ENCODE measurements at regions not wholly inside any gene's neighbourhood (a gene's known extent, or its start where the extent isn't known, plus 50 kb on each side); places are given as distances from the start of the nearest gene placed in this dataset.

DNA sequence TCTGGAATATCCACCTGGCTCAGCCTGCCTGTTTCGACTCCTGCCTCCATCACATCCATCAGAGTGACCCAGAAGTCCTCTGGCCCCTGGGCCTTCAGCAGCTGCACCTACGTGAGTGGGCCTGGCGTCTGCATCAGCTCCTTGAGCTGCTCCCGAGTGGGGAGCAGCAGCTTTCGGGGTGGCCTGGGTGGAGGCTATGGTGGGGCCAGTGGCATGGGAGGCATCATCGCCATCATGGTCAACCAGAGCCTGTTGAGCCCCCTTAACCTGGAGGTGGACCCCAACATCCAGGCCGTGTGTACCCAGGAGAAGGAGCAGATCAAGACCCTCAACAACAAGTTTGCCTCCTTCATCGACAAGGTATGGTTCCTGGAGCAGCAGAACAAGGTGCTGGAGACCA, 83.0 kb downstream of the SEC61B start:
- no peak for DNase-seq (ENCODE audit: low read depth)
- no peak for TF ChIP-seq CTCF (IDR thresholded peaks at IDR 0.05; ENCODE audit: insufficient read depth, low read length)
- H3K4me3 ChIP-seq (ENCODE audit: low read depth, low read length): no peak overlapping the region

DNA sequence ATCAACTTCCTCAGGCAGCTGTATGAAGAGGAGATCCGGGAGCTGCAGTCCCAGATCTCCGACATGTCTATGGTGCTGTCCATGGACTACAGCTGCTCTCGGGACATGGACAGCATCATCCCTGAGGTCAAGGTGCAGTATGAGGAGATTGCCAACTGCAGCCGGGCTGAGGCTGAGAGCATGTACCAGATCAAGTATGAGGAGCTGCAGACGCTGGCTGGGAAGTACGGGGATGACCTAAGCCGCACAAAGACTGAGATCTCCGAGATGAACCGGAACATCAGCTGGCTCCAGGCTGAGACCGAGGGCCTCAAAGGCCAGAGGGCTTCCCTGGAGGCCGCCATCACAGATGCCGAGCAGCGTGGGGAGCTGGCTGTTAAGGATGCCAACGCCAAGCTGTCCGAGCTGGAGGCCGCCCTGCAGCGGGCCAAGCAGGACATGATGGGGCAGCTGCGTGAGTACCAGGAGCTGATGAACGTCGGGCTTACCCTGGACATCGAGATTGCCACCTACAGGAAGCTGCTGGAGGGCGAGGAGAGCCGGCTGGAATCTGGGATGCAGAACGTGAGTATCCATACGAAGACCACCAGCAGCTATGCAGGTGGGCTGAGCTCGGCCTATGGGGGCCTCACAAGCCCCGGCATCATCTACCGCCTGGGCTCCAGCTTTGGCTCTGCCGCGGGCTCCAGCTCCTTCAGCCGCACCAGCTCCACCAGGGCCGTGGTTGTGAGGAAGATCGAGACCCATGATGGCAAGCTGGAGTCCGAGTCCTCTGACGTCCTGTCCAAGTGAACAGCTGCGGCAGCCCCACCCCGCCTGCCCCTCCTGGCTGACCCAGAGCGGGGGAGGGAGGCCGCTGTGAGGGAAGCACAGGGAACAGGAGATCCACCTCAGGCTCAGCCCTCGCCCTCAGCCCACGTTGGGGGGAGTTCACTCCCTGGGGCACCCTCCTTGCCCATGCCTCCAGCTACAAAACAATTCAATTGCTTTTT, 84.0 kb downstream of the SEC61B start:
- H3K4me3 ChIP-seq (ENCODE audit: low read depth, low read length): no peak overlapping the region
- DNase-seq (ENCODE audit: low read depth): no peak
- TF ChIP-seq CTCF (IDR thresholded peaks at IDR 0.05; ENCODE audit: insufficient read depth, low read length): no peak

DNA sequence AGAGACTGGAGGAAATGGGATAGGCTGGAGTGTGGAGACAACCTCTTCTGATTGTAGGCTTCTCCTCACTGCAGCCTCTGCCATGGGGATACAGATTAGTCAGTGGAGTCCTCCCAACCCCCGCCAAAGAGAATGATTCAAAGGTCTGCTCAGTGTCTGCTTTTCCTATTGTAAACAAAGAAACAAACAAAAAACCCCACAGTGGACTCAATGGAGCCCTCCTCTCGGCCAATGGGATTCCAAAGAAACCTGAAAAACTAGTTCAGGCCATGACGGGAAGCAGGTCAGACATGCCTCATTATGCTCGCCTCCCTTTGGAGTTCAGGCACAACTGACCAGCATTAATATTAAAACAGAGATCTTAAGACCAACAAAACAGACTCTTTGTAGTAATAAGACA, 85.8 kb downstream of the SEC61B start:
- no peak for TF ChIP-seq CTCF (IDR thresholded peaks at IDR 0.05; ENCODE audit: insufficient read depth, low read length)
- DNase-seq (ENCODE audit: low read depth): no peak
- no peak overlapping the region for H3K4me3 ChIP-seq (ENCODE audit: low read depth, low read length)

GRCh38 chr9:99309141-99309939, 87.3 kb downstream of the SEC61B start:
- DNase-seq (ENCODE audit: low read depth): no peak
- no peak for TF ChIP-seq CTCF (IDR thresholded peaks at IDR 0.05; ENCODE audit: insufficient read depth, low read length)
- no peak overlapping the region for H3K4me3 ChIP-seq (ENCODE audit: low read depth, low read length)

- no peak overlapping the region for H3K4me3 ChIP-seq (ENCODE audit: low read depth, low read length)
- no peak for DNase-seq (ENCODE audit: low read depth)
- no peak for TF ChIP-seq CTCF (IDR thresholded peaks at IDR 0.05; ENCODE audit: insufficient read depth, low read length)
These were observed 90.7 kb downstream of the SEC61B start for GRCh38 chr9:99312736-99313135.

GRCh38 chr9:99319048-99319447, 97.0 kb downstream of the SEC61B start:
- TF ChIP-seq CTCF (IDR thresholded peaks at IDR 0.05; ENCODE audit: insufficient read depth, low read length): no peak
- H3K4me3 ChIP-seq (ENCODE audit: low read depth, low read length): no peak overlapping the region
- DNase-seq (ENCODE audit: low read depth): no peak
